NCI-H345 treated with DMSO at 0.1 percent for 48 hours (cell line): ENCODE measurements at regions not wholly inside any gene's neighbourhood (a gene's known extent, or its start where the extent isn't known, plus 50 kb on each side); places are given as distances from the start of the nearest gene placed in this dataset.

ENCODE experiments used
- DNase-seq: peaks from one replicate; lab custom pipeline; 2025; ENCODE audit not compliant: unreplicated experiment; lab: John Stamatoyannopoulos, UW

DNA sequence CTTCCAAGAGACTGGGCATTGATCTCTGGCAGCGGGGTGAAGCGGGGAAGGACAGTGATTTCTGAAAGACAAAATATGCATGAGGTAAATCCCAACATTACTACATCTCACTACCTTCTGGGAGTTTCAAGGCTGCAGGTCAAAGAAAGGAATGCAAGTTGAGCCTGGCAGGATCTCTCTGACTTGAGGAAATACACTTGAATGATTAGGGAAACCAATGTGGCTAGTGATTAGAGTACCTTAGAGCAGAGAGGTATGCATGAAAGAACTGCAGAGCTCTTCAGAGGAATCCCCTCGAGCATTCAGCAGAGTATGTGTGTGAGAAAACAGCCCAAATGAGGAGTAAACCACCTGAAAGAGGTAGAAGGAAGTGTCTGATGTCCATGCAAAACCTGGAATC lies 2874.1 kb upstream of the PCDH20 start:
- DNase-seq, result no peak

DNA sequence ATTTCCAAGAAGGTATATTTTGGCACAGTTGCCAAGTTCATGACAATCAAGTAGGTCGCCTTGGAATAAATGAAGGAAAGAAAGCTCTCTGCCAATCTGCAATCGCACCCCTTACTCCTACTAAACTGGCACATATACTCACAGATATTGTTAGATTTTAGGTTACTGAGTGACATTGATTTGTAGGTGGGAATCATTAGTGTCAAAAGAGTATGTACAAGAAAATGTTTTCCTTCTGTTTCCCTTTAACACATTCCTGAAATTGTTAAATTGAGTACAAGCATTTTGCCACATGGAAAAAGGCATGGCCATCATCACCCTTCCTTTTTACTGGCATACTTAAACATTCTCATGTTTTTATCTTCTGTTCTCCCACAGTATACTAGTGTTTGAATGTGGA lies 2868.3 kb upstream of the PCDH20 start:
- no peak for DNase-seq

DNA sequence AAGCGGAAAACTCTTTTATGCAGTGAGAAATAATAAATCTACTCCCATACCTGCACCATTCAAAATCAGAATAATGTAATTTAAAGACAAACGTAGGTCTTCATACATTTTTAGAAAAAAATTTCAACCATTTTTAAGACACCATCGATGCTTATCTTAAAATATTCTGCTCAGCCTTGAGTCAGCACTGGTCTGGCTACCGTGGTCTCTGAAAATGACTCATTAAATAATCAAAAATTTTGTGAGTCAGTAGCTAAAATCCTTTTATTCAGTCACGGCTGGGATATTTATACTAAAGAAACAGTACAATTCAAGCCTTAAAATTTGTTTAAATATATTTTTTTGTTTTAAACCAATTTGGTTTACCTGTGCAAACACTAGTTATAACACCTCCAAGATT lies 2862.8 kb upstream of the PCDH20 start:
- DNase-seq, result no peak

DNA sequence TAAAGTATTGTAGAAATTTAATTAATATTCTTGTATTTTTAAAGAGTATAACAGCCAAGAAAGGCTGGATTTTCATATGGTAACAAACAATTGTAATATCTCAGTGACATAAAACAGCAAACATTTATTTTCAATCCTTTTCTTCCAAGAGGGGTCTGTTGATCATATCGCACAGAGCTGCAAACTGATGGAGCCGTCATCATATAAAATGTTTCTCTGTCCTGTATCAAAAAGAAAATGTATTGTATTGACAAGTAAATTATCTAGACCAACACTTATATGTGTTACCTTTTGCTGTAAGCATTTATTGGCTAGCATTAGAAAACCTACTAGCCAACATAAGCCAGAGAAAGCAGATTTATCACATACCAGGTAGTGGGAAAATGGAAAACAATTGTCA lies 2861.4 kb upstream of the PCDH20 start:
- DNase-seq, result no peak

DNA sequence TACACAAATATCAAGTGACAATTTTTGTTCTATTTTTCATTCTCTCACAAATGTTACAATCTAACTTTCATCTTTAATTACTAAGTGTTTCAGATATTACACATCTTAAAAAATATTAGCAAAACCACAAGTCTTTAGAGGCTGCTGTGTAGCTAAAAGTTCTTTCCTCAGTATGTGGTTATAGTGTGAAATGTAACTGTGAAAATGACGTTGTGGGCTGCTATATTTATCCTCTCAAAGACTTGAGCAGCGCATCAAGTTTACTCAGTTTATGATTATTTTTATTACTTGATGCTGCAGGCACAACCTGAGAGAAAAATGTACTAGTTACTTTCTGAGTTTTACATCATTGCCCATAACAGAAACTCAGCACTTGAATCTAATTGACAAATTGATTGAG lies 2860.6 kb upstream of the PCDH20 start:
- DNase-seq, result no peak

GRCh38 chr13:64274481-64275217 lies 2859.0 kb upstream of the PCDH20 start:
- DNase-seq, result no peak

DNA sequence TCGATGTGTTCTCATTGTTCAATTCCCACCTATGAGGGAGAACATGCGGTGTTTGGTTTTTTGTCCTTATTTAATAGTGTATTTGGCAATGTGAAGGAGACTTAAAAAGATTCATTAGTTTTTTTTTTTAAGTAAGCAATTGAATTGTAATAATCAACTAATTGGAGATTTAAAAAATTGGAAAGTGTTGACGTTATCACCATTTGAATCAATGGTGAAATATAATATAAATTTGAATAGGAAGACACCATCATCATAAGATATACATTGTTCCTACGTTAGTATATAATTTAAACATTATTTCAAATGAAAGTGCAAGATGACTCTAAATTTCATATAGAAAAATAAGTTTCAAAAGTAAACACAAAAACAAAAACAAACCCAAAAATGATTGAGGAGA lies 2858.1 kb upstream of the PCDH20 start:
- DNase-seq, result no peak

- no peak for DNase-seq
These were observed 2857.0 kb upstream of the PCDH20 start for GRCh38 chr13:64272681-64273080.

DNA sequence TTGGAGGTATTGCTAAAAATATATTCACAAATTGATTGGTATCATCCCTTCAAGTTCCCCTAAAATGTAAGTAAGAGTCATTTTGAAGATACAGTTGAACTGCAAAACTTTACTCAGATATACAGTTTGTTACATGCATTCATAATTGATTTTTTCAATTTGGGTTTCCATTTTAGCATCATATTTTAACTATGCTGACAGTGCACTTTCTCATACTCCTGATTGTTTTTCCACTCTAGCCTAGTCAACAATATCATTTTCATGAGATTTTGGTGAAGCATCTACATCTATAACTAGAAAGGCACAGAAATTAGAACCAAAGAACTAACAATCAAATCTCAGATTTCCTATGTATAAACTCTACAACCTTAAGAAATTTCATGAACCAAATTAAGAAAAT lies 2850.4 kb upstream of the PCDH20 start:
- no peak for DNase-seq

DNA sequence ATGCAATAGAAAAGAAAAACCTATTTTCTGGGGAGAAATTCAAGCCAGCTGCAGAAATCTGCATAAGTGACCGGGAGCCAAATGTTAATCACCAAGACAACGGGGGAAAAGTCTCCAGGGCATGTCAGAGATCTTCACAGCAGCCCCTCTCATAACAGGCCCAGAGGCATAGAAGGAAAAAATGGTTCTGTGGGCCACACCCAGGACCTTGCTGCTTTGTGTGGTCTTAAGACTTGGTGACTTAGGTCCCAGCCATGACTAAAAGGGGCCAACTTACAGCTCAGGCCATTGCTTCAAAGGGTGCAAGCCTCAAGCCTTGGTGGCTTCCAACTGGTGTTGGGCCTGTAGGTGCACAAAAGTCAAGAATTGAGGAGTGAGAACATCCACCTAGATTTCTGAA lies 2847.6 kb upstream of the PCDH20 start:
- no peak for DNase-seq

GRCh38 chr13:64256751-64257150 lies 2841.1 kb upstream of the PCDH20 start:
- peak; percentile 42 for DNase-seq

GRCh38 chr13:64255988-64256387 lies 2840.3 kb upstream of the PCDH20 start:
- DNase-seq, result no peak

DNA sequence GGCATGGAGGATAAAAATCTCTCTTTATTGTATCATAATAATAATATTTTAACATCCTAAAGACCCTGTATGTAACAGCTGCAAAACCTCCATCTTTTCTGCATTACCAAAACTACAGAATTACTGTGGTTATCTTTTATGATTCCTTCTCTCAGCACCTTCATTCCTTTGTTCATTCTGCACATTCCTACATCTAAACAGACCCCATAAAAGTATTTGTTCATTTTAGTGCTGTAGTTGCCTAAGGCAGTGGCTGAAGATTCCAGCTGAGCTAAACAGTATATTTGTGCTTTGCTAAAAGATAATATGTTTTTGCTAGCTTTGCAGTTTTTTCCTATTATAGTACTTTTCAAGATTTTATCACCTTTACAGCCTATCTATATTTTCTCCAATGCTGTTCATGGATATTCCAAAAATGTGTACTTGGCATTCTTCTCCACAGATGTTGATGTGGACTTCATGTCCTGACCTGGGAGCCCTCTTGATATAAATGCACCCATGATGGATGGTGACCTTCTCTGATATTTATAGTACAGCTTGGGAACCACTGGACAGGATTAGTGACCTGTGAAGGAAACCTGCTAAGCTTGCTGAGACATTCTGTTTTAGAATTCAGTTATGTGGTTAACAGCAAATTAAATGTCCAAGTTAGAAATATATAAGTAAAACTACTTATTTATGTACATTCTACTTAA lies 2832.9 kb upstream of the PCDH20 start:
- no peak for DNase-seq

- no peak for DNase-seq
These were observed 2823.7 kb upstream of the PCDH20 start for GRCh38 chr13:64239372-64239771.

- DNase-seq, result no peak
These were observed 2818.6 kb upstream of the PCDH20 start for GRCh38 chr13:64234255-64234654.

DNA sequence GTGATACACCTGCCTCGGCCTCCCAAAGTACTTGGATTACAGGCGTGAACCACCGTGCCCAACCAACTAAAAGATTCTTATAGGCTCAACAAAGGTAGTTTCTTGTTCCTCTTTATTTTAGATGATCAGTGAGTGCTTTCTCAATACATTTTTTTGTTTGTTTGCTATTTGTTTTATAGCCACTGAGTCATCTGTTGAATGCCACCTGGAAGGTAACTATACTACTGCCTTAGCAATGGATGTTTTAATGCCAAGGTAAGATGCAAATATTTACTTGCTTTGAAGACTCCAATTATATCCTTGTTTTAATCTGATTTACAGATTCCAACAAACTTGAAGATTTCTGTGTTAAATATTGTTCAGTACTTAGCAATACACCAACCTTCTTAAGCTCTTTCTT lies 2807.4 kb upstream of the PCDH20 start:
- no peak for DNase-seq

DNA sequence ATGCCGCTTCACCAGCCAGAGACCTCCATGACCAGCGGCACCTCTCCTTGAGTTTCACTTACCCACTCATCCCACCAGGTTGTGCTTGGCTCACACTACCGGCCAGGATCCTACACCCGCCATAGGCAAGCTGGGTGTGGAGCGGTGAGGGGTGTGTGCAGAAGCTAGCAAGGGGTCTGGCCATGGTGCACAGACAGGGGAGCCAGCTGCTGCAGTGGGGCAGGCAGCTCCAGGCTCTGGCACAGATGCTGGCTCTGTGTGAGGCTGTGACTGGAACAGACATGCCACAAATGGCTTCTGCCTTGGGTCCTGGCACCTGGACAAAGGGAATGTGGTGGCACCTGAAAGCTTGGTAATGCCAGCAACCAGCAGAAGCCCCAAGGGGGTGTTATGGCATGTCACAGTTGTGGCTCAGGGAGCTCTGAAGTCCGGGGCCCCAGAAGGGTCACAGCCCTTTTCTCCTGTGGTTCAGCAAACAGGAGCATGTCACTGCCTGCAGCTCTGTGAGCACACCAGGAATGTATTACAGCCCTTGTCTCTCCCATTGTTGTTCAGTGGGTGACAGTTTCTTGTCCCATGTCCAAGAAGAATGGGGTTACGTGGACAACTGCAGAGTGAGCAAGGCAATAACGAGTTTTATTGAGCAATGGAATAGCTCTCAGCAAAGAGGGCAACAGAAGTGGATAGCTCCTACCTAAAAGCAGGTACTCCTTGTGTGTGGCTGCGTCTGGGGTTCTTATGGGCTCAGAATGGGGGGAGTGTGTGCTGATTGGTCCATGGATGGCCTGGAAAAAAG lies 2791.0 kb upstream of the PCDH20 start:
- DNase-seq, result no peak

GRCh38 chr13:64202517-64202916 lies 2786.9 kb upstream of the PCDH20 start:
- DNase-seq, result no peak

DNA sequence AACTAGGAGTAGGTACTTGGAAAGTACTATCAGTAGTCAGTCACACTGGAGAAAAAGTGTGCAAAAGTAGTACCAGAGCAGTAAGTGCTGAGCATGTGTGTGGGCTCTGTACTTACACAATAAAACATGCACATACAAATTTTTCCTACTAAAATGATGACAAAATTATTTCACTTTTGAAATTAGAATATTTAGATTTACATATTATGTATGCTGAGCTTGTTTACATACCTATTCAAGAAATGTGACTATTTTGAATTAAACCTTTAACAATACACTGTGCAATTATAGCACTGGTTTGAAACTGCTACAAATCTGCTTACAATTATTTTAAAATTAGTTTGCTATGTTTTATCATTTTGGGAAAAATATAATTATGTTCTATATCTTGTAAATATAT lies 2781.6 kb upstream of the PCDH20 start:
- DNase-seq, result no peak

- no peak for DNase-seq
These were observed 2771.0 kb upstream of the PCDH20 start for GRCh38 chr13:64186503-64187250.

- DNase-seq, result no peak
These were observed 2770.4 kb upstream of the PCDH20 start for GRCh38 chr13:64186071-64186470.
